CD4-positive, alpha-beta T cell treated with Interferon gamma for 1 hour (primary cell): ENCODE measurements at regions not wholly inside any gene's neighbourhood (a gene's known extent, or its start where the extent isn't known, plus 50 kb on each side); places are given as distances from the start of the nearest gene placed in this dataset.

ENCODE experiments used
- DNase-seq: peaks from one replicate; pipeline ENCODE4 v3.0.0-alpha.2; 2020

DNA sequence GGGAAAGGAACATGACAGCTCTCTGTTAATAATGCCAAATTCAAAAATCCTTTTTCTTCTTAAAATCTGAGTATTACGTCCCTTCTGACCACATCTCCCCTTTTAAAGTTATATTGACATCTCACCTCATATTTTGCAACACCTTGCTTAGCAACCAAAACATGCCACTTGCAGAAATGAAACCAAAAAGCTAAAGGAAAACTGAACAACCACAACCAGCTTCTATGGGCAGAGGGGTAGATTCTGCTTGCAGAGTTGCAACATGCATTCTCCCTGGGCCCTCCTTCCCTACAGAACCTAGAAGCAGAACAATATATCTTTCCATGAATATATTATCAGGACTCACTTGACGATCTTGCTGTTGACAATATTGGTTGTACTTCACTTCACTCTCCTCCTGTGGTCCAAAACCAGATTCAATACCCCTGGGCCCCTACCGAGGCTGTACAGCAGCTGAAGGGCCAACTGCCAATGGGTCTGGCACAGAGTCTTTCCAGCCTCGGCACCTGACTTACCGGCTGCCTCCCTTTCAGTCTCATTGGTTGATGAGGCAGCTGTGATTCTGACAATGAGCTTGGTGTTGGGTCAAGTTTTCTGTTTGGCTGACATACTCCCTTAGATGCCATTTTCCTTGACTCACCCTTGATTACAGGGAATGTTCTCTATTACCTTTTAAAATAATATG lies 616.6 kb downstream of the ZEB2 start:
- DNase-seq: no peak

DNA sequence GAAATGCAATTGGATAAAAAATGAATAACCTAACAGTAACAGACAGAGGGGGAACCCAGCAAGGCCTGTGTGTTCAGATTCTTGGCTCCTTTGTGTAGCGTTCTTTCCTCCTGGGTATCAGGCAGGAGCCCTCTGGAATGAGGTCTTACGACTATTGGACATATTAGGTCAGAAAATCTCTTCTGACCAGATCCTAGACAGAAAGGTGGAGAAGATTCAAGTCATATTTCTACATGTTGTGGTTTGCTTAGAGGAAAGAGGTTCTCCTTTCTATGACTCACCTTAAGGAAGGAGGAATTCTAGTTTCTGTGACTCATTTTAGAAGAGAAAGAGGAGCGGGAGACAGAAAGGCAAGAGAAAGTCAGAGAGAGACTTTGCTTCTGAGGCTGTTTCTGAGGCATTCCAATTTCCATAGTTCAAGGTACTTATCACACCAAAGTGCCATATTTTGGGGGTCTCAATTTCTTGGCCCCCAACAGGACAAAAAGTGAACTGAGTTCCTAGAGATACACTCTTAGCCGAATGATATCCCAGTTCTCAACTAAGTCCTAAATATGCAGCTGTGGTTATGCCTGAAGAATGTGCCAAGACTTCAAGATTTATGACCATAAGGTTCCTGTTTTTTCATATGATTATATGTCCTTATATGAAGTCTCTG lies 618.6 kb downstream of the ZEB2 start:
- DNase-seq: no peak

DNA sequence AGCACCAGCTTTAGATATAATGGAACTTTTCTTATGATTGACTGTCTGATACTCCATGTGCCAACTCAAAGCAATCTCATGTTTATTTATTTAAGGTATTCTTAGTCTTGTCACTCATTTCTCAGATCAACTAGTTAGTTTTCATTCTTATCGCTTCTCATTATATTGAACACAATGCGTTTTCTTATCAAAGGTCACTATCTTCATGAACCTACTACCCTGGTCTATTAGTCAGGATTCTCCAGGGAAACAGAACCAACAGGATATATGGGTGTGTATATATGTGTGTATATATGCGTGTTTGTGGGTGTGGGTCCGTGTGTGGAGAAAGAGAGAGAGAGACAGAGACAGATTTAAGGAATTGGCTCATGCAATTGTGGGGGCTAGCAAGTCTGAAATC lies 619.9 kb downstream of the ZEB2 start:
- DNase-seq: no peak

DNA sequence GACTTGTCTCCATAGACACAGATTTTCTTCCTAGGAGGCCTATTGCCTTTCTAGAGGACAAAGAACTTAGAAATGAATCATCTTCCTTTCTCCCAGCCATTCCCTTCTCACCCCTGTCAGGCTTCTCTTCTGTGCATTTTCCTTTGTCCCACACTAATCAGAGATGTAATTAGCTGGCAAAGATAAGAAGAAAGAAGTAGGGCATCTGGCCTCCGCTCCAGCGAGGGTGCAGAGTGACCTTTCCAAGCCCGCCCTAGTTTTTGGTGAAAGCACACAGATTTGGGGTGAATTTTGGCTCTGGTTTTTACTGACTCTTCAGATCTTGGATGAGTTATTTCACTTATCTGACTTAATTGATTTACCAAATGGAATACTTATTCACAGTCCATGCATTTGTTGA lies 626.5 kb downstream of the ZEB2 start:
- no peak for DNase-seq

DNA sequence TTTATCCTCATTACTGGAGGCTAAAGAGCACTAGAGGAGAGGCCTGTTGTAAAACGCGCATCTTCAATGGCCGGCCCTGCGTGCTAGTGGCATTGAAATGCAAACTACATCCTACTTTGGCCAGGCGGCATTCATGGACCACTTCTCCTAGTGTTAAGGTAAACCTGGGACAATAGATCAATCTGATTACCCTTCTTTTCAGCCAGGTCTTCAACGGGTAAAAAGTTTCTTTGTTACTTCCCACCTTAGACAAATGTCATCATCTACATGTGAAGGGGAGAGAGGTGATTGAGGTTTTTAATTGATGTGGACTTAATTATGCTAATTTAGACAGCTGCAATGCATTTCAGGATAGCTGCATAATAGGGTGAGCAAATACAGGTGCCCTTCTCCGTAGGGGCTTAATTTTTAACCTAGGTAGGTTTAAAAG lies 628.0 kb downstream of the ZEB2 start:
- no peak for DNase-seq

DNA sequence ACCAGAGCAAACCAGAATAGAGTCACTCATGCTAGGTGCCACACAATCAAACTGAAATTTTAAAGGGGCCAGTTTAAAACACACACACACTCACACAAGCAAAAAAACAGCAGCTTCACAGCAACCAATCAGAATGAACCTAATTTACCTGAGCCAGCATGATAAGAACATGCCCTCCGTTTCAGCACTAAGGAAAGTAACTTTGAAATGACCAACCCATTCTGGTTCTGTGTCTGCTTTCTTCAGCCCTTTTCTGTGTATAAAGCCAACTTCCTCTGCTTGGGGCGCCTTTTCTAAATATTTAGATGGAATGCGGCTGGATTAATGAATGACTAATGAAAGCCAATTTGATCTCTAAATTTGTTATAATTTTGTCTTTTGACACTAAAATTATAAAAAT lies 629.1 kb downstream of the ZEB2 start:
- no peak for DNase-seq

DNA sequence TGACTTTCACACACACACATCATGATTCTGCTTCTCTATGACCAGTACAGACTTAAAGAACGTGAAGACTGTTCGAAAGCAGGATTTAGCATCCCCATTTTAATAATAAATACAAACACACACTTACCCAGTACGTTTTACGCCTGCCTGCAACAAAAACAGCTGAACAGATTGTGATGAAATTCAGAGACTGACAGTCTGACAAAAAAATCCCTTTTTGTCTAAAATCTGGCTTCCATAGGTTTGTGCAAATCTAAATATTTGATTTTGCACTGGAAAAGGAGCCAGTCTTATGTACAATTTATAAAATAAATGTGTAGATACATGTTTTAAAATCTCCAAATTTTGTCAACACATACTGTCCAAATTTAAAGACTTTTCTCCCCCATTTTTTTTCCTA lies 630.7 kb downstream of the ZEB2 start:
- DNase-seq: no peak

DNA sequence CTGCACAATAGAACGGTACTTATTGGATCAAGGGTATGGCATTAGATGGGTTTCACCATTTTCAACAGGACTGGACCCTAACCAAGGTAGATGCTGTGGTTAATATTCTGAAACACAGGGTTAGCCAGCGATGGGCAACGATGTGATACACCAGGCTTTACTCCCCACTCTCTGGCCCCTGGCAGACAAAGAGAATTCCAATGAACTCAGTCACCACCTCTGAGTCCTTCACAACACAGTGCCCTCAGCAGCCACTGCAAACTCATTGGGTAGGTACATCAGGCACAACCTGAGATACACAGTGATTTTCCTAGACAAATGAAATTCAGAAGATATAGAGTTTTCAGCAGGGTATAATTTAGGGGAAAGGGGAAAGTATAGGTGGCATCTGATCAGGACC lies 634.5 kb downstream of the ZEB2 start:
- DNase-seq: no peak

DNA sequence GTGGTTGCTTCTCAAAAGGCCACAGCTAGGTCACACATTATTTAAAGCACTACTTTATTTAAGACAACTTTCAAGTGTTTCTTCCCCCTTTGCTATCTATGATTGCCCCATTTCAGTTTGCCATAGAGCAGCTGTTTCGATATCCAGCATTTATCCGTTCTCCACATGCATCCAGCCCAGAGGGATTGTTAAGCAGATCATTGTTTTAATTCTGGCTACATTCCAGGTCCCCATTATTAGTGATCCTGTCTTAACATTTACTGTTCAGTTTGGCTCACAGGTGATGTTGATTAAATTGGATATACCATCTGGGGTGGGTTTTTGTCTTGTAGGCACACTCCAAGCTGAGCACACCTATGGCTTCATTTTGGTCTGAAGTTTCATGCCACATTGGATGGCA lies 638.7 kb downstream of the ZEB2 start:
- DNase-seq: no peak

DNA sequence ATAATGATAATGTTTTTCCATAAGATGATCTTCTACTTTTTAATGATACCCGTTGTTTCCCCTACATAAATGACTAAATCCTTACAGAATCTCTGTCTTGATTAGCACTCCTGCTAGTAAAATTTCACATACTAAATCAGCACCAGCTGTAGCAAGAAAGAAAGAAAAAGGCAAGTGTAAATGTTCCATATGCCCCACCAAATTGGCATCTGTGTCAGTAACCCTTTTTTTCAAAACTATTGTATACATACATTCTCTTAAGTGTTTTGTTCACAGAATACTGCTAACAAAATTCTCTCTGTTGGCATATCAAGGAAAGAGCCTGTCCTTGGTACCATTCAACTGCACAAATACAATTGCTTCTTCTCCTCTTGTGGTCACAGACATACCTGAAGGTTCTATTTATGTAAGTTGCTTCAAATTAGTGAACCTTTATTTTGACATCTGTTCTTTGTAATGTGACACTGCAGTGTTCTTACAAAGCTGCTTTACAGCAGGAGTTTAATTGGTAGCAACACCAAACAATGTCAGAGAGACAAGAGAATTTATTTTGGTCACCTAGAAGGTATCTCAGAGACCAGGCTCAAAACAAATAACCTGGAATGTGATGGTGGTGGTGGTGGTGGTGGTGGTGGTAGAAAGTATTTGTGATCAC lies 641.9 kb downstream of the ZEB2 start:
- no peak for DNase-seq

DNA sequence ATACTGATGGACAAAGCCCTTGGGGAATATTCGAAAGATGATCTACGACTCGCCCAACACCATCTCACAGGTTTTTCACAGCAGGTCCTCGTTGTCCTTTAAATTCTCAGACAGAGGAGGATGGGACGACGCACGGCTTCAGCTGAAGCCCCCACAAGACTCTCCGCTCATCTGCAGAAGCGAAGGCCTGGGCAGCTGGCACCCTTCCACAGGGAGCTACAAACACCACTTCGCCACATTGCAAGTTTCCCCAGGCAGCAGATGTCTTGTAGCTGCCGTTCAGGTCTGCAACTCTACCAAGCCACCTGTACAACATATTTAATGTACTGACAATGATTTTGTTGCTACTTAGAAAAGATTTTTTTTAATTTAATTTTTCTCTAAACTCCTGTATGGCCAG lies 642.9 kb downstream of the ZEB2 start:
- DNase-seq: no peak

DNA sequence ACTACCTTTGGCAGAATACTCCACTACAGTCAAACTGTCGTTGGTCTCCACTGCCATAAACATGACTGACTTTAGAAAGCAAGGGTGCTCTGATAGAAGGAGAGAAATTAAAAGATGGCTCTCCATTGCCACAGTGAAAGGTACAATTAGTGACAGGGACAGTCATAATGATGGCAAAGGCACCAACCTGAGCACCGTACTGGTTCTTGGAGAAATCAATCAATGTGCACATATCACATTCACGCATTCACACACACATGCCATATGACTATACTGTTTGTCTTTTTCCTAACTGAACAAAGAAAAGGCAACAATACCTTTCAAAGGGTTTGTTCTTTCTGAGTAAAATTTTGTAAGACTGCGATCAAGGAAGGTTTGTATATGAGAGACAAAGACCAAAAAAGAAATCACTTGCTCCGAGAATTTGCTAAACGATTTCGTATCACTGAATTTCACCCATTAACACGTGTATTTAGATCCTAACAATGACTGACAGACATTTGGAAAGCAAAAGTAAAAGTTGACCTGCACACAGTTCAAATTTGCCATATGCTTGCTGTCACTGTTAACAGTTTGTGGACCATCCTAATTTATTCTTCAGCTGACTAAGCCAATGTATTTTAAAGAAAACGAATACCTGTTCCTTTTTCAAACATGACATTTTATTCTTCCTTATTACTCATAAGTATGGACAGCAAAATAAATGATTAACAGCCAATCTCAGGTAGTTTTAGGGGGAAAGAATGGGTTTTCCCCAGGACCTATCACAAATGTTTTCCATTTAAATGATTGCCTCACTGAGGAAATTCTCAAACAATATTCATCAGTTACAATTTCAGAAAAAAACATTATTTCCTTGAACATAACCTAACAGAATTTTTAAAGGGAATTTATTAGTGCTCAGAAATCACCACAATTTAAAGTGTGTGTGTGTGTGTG lies 644.4 kb downstream of the ZEB2 start:
- no peak for DNase-seq

DNA sequence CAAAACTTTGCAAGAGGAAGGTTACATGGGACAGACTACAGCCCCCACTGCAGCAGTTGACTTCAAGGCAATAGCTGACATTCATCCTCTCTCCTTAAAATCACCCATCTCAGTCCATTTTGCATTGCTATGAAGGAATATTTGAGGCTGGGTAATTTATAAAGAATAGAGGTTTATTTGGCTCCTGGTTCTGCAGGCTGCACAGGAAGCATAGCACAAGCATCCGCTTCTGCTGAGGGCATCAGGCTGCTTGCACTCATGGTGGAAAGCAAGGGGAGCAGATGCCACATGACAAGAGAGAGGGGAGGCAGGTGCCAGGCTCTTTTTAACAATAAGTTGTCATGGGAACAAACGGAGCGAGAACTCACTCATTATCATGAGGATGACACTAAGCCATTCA lies 646.0 kb downstream of the ZEB2 start:
- DNase-seq: no peak

DNA sequence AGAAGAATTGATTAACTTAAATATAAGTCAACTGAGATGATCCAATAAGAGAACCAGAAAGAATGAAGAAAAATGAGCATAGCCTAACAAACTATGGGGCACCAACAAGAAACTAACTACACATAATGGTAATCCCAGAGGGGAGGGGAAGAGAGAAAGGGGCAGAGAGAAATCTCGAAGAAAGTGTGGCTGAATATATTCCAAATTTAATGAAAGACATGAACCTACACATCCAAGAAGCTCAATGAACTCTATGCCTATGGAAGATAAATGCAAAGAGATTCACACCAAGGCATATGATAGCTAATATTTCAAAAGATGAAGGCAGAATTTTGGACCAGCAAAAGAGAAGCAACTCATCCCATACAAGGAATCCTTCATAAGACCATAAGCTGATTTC lies 649.2 kb downstream of the ZEB2 start:
- DNase-seq: no peak

DNA sequence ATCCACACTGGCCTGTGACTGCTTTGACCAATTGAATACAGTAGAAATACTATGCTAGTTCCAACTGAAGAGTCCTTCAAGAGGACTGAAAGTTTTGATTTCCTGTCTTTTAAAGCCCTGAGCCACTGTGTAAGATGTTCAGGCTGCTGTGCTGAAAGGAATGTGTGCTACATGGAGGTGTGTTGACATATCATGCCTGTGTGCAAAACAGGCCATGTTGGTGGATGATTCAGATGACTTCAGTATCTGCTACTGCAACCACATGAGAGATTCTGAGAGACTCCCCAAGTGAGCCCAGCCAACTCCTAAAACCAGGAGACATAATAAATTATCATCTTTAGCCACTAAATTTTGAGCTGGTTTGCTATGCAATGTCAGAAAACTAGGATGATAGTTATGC lies 662.9 kb downstream of the ZEB2 start:
- no peak for DNase-seq

DNA sequence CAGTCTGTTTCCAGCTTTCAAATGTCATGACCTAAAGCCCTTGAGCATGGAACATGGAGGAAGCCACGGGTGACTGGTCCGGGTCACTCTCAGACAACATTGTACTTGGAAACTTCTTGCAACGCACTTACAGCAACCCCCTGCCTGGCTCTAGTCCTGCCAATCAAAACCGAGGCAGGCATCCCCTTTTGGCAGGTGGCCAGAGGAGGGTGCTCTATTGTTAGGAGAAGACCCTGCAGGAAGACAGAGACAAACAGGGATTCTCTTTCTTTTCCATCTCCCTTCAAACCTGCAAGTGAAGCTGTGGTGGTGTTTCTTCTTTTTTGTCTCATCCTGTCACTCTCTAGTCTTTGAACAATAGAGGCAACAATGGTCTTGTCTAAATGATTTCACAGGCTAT lies 667.2 kb downstream of the ZEB2 start:
- no peak for DNase-seq

DNA sequence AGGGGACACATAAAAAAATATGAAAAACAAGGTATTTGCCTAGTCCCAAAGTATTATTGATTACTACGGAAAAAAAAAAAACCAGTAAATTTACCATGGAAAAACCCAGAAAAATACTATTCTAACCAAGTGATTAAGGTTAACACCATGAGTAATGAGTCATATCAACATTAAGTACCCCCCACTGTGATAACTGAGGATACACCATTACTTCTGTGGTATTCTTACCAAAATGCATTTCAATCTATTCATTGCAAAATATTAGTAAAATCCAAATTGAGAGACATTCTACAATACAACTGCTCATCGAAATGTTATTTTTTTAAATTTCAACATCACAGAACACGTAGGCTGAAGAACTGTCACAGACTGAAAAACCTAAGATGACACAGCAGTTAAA lies 669.8 kb downstream of the ZEB2 start:
- no peak for DNase-seq

DNA sequence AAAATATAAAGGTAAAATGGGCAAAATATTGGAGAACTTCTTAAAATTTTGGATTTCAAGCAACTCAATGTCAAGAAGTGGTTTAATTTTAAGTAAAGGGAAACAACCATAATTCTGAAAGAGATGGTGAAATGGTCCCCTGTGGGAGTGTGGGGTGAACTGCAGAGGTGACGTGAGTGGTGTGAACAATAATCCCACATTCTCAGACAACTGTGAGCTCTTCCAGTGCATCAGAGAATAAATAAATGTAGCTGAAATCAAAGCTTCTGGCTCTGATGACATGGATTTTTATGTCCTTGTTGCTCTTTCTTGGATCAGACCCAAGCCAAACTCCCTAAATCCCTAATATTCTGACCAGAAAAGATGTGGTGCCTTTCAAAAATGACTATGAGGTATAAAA lies 672.7 kb downstream of the ZEB2 start:
- DNase-seq: no peak

DNA sequence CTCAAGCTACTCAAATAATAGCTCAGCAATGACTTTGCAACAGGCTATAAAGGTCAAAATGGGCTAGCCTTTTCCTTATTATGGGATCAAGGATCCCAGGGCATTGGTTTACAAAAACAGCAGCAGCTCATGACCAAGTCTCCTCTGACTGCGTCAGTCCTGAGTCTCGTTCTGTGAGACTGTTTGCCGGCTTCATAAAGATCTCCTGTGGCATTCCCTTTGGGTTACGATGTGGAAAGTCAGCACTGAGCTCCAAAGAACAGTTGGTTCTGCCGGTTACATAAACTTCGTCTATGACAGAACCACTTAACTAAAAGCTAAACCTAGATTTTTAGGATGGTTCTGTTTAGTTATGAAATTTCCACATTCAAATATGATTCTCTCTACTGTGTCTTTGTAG lies 674.9 kb downstream of the ZEB2 start:
- DNase-seq: no peak

DNA sequence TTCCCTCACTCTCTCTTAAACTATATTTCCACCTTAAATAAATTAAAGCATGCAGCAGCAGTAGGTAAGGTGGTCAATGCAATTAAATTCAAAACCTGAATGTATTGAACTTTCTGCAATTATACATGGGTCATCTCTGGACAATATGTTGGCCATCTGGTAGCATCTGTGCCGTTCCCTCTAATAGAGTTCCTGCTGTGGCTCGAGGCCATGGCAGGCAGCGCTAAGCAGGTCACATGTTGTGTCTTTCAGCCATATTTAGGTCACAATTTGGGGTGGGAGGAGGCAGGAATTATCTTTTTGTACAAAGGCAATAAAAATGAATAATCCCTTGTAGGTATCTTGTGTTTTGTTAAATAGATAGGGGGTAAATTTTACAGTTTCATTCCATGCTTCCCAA lies 676.2 kb downstream of the ZEB2 start:
- DNase-seq: no peak

DNA sequence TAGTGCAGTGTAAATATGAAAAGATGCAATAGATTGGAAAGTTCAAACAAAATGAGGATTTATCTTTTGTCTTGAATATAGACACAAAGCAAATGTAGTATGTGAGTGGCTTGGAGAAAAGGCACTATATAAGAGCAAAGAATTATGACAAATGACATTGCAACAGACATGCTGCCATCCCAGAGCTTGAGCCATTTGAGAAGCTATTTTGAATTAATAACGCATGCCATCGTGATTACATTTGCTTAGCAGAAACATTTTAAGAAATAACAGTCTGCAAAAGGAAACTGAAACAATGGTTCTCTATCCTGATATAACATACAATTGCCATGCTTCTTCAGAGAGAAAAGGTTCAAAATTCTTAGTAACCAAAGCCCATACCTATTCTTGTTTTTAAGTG lies 677.1 kb downstream of the ZEB2 start:
- no peak for DNase-seq

DNA sequence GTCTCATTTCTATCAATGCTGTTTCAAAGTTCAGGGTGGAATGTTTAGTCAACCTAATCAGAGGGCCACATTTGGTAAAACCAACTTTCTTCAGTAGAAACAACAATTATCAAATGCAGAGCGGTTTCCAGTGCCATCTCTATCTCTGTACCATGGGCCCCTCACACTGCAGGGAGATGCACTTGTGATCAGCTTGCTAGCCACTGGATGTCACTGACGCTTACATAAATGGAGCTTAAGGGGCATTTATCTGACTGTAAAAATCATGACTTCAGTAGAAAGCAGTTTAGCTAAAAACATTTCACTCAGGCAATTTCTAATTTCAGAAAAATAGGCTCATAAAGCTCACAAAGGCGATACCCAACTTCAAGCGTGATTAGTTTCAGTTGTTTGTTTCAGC lies 678.0 kb downstream of the ZEB2 start:
- no peak for DNase-seq

DNA sequence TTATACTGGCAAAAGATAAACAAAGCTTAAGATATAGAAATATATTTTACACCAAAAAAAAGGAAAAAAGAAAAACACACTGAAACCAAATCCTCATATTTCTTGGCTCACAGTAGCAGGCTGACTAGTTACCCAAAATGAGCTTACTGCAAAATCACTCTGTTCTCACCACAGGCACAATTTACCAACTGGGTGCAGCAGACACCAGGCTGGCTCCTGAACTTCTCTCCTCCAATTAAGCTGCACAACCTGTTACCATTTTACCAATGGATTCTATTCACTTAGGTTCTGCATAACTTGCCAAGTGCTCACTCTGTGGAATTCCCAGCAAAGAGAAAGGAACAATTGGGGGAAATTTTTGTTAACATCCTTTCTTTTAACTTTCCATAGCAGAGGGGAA lies 679.3 kb downstream of the ZEB2 start:
- DNase-seq: no peak

DNA sequence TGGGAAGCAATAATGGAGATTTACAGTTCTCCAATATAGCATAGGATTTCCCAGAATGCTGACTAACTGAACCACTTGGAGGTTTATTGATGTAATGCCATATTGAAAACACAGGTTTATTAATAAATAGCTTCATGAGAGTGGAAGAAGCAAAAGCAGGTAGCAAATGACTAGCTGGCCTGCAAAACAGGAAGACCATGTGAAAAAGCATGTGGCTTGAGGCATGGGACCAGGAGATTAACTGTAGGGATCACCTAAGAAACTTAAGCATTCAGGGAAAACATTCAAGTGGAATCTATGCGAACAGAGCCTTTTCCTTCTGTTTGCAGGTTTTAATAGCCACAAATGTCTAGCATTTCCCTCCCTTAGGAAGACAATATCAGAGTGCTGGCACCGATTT lies 679.7 kb downstream of the ZEB2 start:
- DNase-seq: no peak
